ENCODE measurements at regions not wholly inside any gene's neighbourhood (a gene's known extent, or its start where the extent isn't known, plus 50 kb on each side); places are given as distances from the start of the nearest gene placed in this dataset.

- TF ChIP-seq HOXB5 (CRISPR knock-in tag; IDR thresholded peaks at IDR 0.05) (no peak), MYC (IDR thresholded peaks at IDR 0.05; ENCODE audit: borderline replicate concordance, low read length) (no peak)
- TF ChIP-seq, protein P1, sequence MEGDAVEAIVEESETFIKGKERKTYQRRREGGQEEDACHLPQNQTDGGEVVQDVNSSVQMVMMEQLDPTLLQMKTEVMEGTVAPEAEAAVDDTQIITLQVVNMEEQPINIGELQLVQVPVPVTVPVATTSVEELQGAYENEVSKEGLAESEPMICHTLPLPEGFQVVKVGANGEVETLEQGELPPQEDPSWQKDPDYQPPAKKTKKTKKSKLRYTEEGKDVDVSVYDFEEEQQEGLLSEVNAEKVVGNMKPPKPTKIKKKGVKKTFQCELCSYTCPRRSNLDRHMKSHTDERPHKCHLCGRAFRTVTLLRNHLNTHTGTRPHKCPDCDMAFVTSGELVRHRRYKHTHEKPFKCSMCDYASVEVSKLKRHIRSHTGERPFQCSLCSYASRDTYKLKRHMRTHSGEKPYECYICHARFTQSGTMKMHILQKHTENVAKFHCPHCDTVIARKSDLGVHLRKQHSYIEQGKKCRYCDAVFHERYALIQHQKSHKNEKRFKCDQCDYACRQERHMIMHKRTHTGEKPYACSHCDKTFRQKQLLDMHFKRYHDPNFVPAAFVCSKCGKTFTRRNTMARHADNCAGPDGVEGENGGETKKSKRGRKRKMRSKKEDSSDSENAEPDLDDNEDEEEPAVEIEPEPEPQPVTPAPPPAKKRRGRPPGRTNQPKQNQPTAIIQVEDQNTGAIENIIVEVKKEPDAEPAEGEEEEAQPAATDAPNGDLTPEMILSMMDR (IDR thresholded peaks at IDR 0.05) = no peak
These were observed 234.9 kb downstream of the SOCS6 start for GRCh38 chr18:70523792-70524182.
